Prostate gland (tissue), 2 donors: ENCODE measurements at regions not wholly inside any gene's neighbourhood (a gene's known extent, or its start where the extent isn't known, plus 50 kb on each side); places are given as distances from the start of the nearest gene placed in this dataset.

ENCODE experiments used
- DNase-seq: peaks from one replicate; pipeline ENCODE4 v3.0.0-alpha.2; 2019; ENCODE audit warnings: low spot score
- H3K27ac ChIP-seq, 2 donors: fragments of 200-600 bp; sonication (generic); 2 replicates each; pipeline ENCODE4 v1.5.1; 2017 to 2019
- H3K27me3 ChIP-seq: fragments of 200-600 bp; sonication (generic); replicated peaks from 2 replicates; pipeline ENCODE4 v1.5.1; 2019; ENCODE audit not compliant: insufficient read depth
- H3K36me3 ChIP-seq, 2 donors: fragments of 200-600 bp; sonication (generic); 1 replicate in 1 of 2; 2 replicates in 1 of 2; pipeline versions ENCODE4 v1.5.1 to v1.8.1; 2017 to 2019
- H3K4me1 ChIP-seq: fragments of 200-600 bp; sonication (generic); replicated peaks from 2 replicates; pipeline ENCODE4 v1.5.1; 2019
- H3K4me3 ChIP-seq, 2 donors: fragments of 200-600 bp; sonication (generic); 2 replicates each; pipeline ENCODE4 v1.5.1; 2017 to 2019
- H3K9me3 ChIP-seq: fragments of 200-600 bp; sonication (generic); 2 replicates; pipeline ENCODE4 v1.5.1; 2017
- CTCF ChIP-seq, 4 experiments: fragments of 200-600 bp in 2 of 4; fragments of 450-650 bp in 2 of 4; sonication (generic) in 2 of 4; IDR thresholded peaks; 1 replicate in 3 of 4; 2 replicates in 1 of 4; pipeline ENCODE4 v1.5.1; 2016 to 2019; ENCODE audit warnings: antibody characterized with exemption in 4 of 4, mild to moderate bottlenecking in 2 of 4, moderate library complexity in 2 of 4
- POLR2A ChIP-seq: fragments of 450-650 bp; IDR thresholded peaks from one replicate; pipeline ENCODE4 v1.6.1; 2016; ENCODE audit warnings: antibody characterized with exemption, mild to moderate bottlenecking
- POLR2AphosphoS5 ChIP-seq: sonication (generic); formaldehyde crosslinking; IDR thresholded peaks from one replicate; pipeline ENCODE4 v1.6.1; 2017; ENCODE audit warnings: antibody characterized with exemption
- WGBS: methylation state at CpG from one replicate; pipeline ENCODE4 v1.1.5; 2018; 5-methylcytosine and 5-hydroxymethylcytosine counted together
- intact Hi-C: fragments of 100-400 bp; cut with DNase I; formaldehyde crosslinking; loops from one replicate; pipeline ENCODE4 v1.14.2; 2022

GRCh38 chr18:40974448-40974847 is 980.6 kb upstream of the PIK3C3 start:
- Histone ChIP-seq H3K9me3 (no peaks in the 10 kb centered on the region), H3K4me1 (no peaks in the 10 kb centered on the region), H3K27ac (no peak overlapping the region), H3K27me3 (no peaks in the 10 kb centered on the region), H3K36me3 (no peaks in the 10 kb centered on the region), H3K4me3 (no peak overlapping the region)
- no peak for TF ChIP-seq POLR2AphosphoS5
- no peak for TF ChIP-seq POLR2A
- TF ChIP-seq CTCF (IDR thresholded peaks at IDR 0.05): no peak
- DNase-seq: no peak
- intact Hi-C loops: no loop called here

- 90% methylated on average over 1 of the region's 1 CpG for WGBS
- TF ChIP-seq POLR2A (no peak), CTCF (IDR thresholded peaks at IDR 0.05) (no peak), POLR2AphosphoS5 (no peak)
- H3K9me3 ChIP-seq: no peaks in the 10 kb centered on the region
- no peak overlapping the region for H3K4me3 ChIP-seq
- intact Hi-C loops: no loop called here
- no peaks in the 10 kb centered on the region for H3K27me3 ChIP-seq
- DNase-seq: no peak
- no peak overlapping the region for H3K27ac ChIP-seq
- H3K4me1 ChIP-seq: no peaks in the 10 kb centered on the region
- H3K36me3 ChIP-seq: no peaks in the 10 kb centered on the region
These were observed 992.2 kb upstream of the PIK3C3 start for GRCh38 chr18:40962784-40963183.

GRCh38 chr18:40957533-40958070 is 997.4 kb upstream of the PIK3C3 start:
- TF ChIP-seq CTCF (IDR thresholded peaks at IDR 0.05): no peak
- TF ChIP-seq POLR2A: no peak
- TF ChIP-seq POLR2AphosphoS5: no peak
- intact Hi-C loops: no loop called here
- H3K4me3 ChIP-seq: no peak overlapping the region
- H3K4me1 ChIP-seq: no peaks in the 10 kb centered on the region
- 59% methylated on average over 2 of the region's 2 CpGs for WGBS
- no peaks in the 10 kb centered on the region for H3K36me3 ChIP-seq
- no peaks in the 10 kb centered on the region for H3K27me3 ChIP-seq
- no peak overlapping the region for H3K27ac ChIP-seq
- no peaks in the 10 kb centered on the region for H3K9me3 ChIP-seq
- DNase-seq: no peak

DNA sequence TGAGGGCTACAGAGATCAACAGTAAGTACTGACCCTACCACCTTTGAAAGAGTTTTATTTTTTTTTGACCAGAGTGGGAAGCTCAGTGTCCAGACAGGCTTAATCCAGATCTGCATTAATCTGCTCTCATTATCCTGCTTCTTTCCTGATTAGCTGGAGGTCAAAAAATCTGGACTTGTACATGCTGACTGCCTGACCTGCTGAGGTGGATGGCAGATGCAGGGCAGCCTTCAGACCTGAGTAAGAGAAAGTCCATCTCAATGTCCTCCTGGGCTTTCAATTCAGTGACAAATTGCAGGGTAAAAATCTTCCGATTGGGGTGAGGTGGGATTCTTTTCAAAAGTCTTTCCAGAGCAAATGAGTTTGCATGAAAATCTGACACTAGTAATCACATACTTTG is 998.8 kb upstream of the PIK3C3 start:
- no peak for TF ChIP-seq POLR2A
- TF ChIP-seq CTCF (IDR thresholded peaks at IDR 0.05): no peak
- TF ChIP-seq POLR2AphosphoS5: no peak
- no peak for DNase-seq
- H3K27ac ChIP-seq: no peak overlapping the region
- intact Hi-C loops: no loop called here
- no peaks in the 10 kb centered on the region for H3K36me3 ChIP-seq
- no peaks in the 10 kb centered on the region for H3K9me3 ChIP-seq
- H3K4me3 ChIP-seq: no peak overlapping the region
- H3K27me3 ChIP-seq: no peaks in the 10 kb centered on the region
- 75% methylated on average over 1 of the region's 1 CpG for WGBS
- H3K4me1 ChIP-seq: no peaks in the 10 kb centered on the region

GRCh38 chr18:40955351-40955750 is 999.7 kb upstream of the PIK3C3 start:
- no peaks in the 10 kb centered on the region for H3K27me3 ChIP-seq
- no peaks in the 10 kb centered on the region for H3K36me3 ChIP-seq
- WGBS: 45% methylated on average over 2 of the region's 2 CpGs
- no peak for DNase-seq
- H3K4me3 ChIP-seq: no peak overlapping the region
- intact Hi-C loops: no loop called here
- TF ChIP-seq POLR2A (no peak), POLR2AphosphoS5 (no peak), CTCF (IDR thresholded peaks at IDR 0.05) (no peak)
- H3K9me3 ChIP-seq: no peaks in the 10 kb centered on the region
- H3K27ac ChIP-seq: no peak overlapping the region
- H3K4me1 ChIP-seq: no peaks in the 10 kb centered on the region
